Right lobe of liver (tissue), 6 donors: ENCODE measurements at regions not wholly inside any gene's neighbourhood (a gene's known extent, or its start where the extent isn't known, plus 50 kb on each side); places are given as distances from the start of the nearest gene placed in this dataset.
"Not testable (repeated sequence)": the region's sequence is repeated elsewhere in the genome, so short reads cannot be mapped to it uniquely, and the experiment has no call there.

ENCODE experiments used
- ATAC-seq, 4 donors: fragments of 200-7000 bp; cut with Tn5 transposase; one replicate each; pipeline ENCODE4 v1.9.1; 2020; ENCODE audit warnings: mild to moderate bottlenecking in 4 of 4, moderate library complexity in 4 of 4
- DNase-seq, 3 donors: peaks; one replicate each; pipeline ENCODE4 v3.0.0-alpha.2; 2020
- H3K27ac ChIP-seq, 3 donors: fragments of 200-600 bp; one replicate each; pipeline ENCODE4 v1.8.0; 2022
- H3K27me3 ChIP-seq, 2 donors: fragments of 200-600 bp; one replicate each; pipeline ENCODE4 v1.8.0; 2022
- H3K36me3 ChIP-seq, 4 donors: fragments of 200-600 bp; sonication (generic) in 1 of 4; one replicate each; pipeline versions ENCODE4 v1.5.1 to v1.8.0; 2017 to 2022; ENCODE audit warnings: control low read depth in 1 of 4
- H3K4me1 ChIP-seq, 4 donors: fragments of 200-600 bp; sonication (generic) in 1 of 4; one replicate each; pipeline versions ENCODE4 v1.5.1 to v1.8.0; 2017 to 2022; ENCODE audit warnings: control low read depth in 1 of 4
- H3K4me3 ChIP-seq, 3 donors: fragments of 200-600 bp; one replicate each; pipeline ENCODE4 v1.8.0; 2022
- H3K9me3 ChIP-seq, 4 donors: fragments of 200-600 bp; sonication (generic) in 1 of 4; one replicate each; pipeline versions ENCODE4 v1.5.1 to v1.8.0; 2017 to 2022; ENCODE audit warnings: control low read depth in 1 of 4
- WGBS: methylation state at CpG from one replicate; pipeline ENCODE4 v1.1.6; 2018; ENCODE audit warnings: low coverage, low lambda C conversion rate; ENCODE audit not compliant: insufficient coverage; ENCODE audit errors: missing lambda C conversion rate; 5-methylcytosine and 5-hydroxymethylcytosine counted together
- intact Hi-C, 2 donors: fragments of 100-400 bp; cut with DNase I; formaldehyde crosslinking; loops; one replicate each; pipeline versions ENCODE4 v1.11.2 to v1.14.1; 2022
- donor health status: DM: no; HTN: yes; CAD: no.
- donor health status: DM: no; HTN: no; CAD: no.
- donor health status: DM: no; HTN: no; CAD: no.
- donor health status: DM: no; HTN: yes; CAD: no.
- donor health status: DM: no; HTN: yes; CAD: no.

DNA sequence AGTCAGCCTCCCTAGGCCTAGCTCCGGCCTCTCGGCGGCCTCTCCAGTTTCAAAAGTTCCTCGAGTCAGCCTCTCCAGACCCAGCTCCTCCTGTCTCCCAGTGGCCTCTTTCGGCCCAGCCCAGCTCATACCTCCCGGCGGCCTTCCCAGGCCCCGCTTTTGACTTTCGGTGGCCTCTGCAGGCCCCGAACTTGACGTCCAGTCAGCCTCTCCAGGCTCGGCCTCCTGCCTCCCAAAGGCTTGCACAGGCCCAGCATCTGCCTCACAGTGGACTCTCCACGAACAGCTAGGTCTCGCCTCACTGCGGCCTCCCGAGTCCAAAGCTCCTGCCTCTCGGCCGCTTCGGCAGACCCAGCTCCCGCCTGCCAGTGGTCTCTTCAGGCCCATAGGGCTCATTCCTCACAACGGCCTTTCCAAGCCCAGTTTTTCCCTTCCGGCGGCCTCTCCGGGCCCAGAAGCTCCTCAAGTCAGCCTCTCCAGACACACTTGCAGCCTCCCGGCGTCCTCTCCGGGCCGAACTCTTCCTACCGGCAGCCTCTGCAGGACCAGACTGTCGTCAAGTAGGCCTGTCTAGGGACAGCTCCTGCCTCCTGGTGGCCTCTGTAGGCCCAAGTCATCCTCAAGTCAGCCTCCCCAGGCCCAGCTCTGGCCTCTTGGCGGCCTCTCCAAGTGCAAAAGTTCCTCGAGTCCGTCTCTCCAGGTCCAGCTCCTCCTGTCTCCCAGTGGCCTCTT lies 249.9 kb upstream of the ZNF722 start:
- WGBS, result 75% methylated on average over 11 of the region's 33 CpGs
- H3K27me3 ChIP-seq, H3K36me3 ChIP-seq, H3K4me3 ChIP-seq, ATAC-seq, DNase-seq, H3K9me3 ChIP-seq, intact Hi-C loops, H3K27ac ChIP-seq, H3K4me1 ChIP-seq: not testable (repeated sequence)

- H3K27me3 ChIP-seq, H3K4me3 ChIP-seq, ATAC-seq, H3K36me3 ChIP-seq, H3K4me1 ChIP-seq, intact Hi-C loops, H3K27ac ChIP-seq, DNase-seq, H3K9me3 ChIP-seq: not testable (repeated sequence)
- 73% methylated on average over 8 of the region's 18 CpGs for WGBS
Observed at GRCh38 chr7:63752446-63752845, 246.2 kb upstream of the ZNF722 start.

DNA sequence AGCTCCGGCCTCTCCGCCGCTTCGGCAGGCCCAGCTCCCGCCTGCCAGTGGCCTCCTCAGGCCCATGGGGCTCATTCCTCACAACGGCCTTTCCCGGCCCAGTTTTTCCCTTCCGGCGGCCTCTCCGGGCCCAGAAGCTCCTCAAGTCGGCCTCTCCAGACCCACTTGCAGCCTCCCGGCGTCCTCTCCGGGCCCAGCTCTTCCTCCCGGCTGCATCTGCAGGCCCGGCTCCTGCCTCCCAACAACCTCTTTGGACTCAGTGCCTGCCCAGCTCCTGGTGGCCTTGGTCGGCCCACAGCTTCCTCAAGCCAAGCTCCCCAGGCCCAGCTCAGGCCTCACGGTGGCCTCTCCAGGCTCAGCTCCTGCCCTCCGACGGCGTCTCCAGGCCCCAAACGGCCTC lies 245.5 kb upstream of the ZNF722 start:
- 89% methylated on average over 6 of the region's 22 CpGs for WGBS
- H3K36me3 ChIP-seq, H3K27me3 ChIP-seq, ATAC-seq, H3K9me3 ChIP-seq, H3K27ac ChIP-seq, H3K4me3 ChIP-seq, intact Hi-C loops, H3K4me1 ChIP-seq, DNase-seq: not testable (repeated sequence)

- H3K9me3 ChIP-seq, H3K4me1 ChIP-seq, H3K36me3 ChIP-seq, H3K27me3 ChIP-seq, intact Hi-C loops, DNase-seq, H3K27ac ChIP-seq, ATAC-seq, H3K4me3 ChIP-seq: not testable (repeated sequence)
- 79% methylated on average over 15 of the region's 29 CpGs for WGBS
Observed at GRCh38 chr7:63760202-63760601, 238.4 kb upstream of the ZNF722 start.

GRCh38 chr7:63765541-63765940 lies 233.1 kb upstream of the ZNF722 start:
- H3K4me3 ChIP-seq, H3K4me1 ChIP-seq, H3K27me3 ChIP-seq, DNase-seq, intact Hi-C loops, ATAC-seq, H3K27ac ChIP-seq, H3K9me3 ChIP-seq, H3K36me3 ChIP-seq: not testable (repeated sequence)
- 74% methylated on average over 4 of the region's 13 CpGs for WGBS

- WGBS, result 70% methylated on average over 2 of the region's 23 CpGs
- H3K27ac ChIP-seq, H3K9me3 ChIP-seq, H3K27me3 ChIP-seq, H3K36me3 ChIP-seq, H3K4me1 ChIP-seq, intact Hi-C loops, H3K4me3 ChIP-seq, DNase-seq: not testable (repeated sequence)
- ATAC-seq, result peak in 1 of 4 donors; percentile 30
Observed at GRCh38 chr7:63766197-63766596, 232.5 kb upstream of the ZNF722 start.

DNA sequence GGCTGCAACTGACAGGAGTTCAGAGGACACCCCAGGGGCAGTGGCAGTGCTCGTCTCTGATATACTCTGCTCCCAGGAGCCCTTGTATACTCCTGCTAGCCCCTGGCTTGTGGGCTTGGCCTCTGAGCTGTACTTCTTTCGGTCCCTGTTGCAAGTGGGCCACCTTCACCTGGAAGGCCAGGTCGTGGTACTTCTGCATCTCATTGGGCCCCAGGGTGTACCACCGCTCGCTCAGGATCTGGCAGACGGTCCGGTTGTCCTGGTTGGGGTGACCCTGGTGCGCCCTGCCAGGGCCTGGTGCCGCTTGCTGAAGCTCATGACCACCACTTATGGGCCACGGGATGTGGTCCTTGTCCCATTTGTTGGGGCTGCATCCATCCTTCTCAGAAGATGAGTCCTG lies 228.5 kb upstream of the ZNF722 start:
- WGBS, result 40% methylated on average over 2 of the region's 10 CpGs
- H3K27ac ChIP-seq, H3K4me3 ChIP-seq, H3K27me3 ChIP-seq, H3K9me3 ChIP-seq, H3K4me1 ChIP-seq, DNase-seq, H3K36me3 ChIP-seq, intact Hi-C loops, ATAC-seq: not testable (repeated sequence)

DNA sequence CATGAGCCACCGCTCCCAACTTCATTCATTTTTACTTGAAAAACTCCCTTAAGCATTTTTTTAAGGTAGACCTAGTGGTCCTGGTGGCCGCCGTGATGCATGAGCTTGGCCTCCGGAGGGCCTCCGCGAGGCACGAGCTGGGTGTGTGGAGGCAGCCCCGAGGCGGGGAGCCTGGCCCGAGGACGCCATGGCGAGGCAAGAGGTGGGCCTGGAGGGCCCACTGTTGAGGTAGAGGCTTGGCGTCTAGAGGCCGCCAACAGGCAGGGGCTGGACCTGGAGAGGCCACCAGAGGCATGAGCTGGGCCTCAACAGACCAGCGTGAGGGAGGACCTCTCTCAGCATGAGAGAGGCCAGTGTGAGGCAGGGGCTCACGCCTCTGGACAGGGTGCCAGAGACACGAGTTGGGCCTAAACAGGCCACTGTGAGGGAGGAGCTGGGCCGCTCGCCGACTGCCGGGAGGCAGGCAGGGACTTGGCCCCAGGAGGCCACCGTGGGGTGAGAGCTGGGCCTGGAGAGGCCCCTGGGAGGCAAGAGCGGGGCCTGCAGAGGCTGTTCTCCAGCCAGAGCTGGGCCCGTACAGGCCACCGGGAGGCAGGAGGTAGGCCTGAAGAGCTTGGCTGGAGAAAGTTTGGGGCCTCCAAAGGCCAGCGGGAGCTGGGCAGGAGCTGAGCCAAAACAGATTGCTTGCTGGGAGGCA lies 227.1 kb upstream of the ZNF722 start:
- H3K4me1 ChIP-seq, H3K9me3 ChIP-seq, H3K36me3 ChIP-seq, intact Hi-C loops, H3K27ac ChIP-seq, H3K4me3 ChIP-seq, H3K27me3 ChIP-seq, ATAC-seq, DNase-seq: not testable (repeated sequence)
- WGBS, result 78% methylated on average over 5 of the region's 26 CpGs
